ENCODE measurements at regions not wholly inside any gene's neighbourhood (a gene's known extent, or its start where the extent isn't known, plus 50 kb on each side); places are given as distances from the start of the nearest gene placed in this dataset.

- TF ChIP-seq CTCF (IDR thresholded peaks at IDR 0.05; ENCODE audit: low read depth, low read length) (no peak), EZH2phosphoT487 (IDR thresholded peaks at IDR 0.05; ENCODE audit: low read depth) (no peak)
Observed at GRCh38 chr1:90354704-90355103, 359.8 kb downstream of the ZNF326 start.

Data from OCI-LY3 (cell line).